Nephron (organoid): ENCODE measurements at regions not wholly inside any gene's neighbourhood (a gene's known extent, or its start where the extent isn't known, plus 50 kb on each side); places are given as distances from the start of the nearest gene placed in this dataset.

Source experiments
- H3K27ac Mint-ChIP-seq, 3 experiments: 2 replicates each; pipeline ENCODE4 v1.8.0; 2020; ENCODE audit warnings: mixed read lengths in 3 of 3, mild to moderate bottlenecking in 2 of 3, moderate library complexity in 1 of 3
- H3K27me3 Mint-ChIP-seq: 2 replicates; pipeline ENCODE4 v1.8.0; 2021; ENCODE audit warnings: low read depth, mild to moderate bottlenecking, moderate library complexity, mixed read lengths
- H3K36me3 Mint-ChIP-seq: 2 replicates; pipeline ENCODE4 v1.8.0; 2020; ENCODE audit warnings: low read depth, mixed read lengths
- H3K4me1 Mint-ChIP-seq: 2 replicates; pipeline ENCODE4 v1.8.0; 2020; ENCODE audit warnings: mixed read lengths
- H3K4me3 Mint-ChIP-seq, 3 experiments: 2 replicates each; pipeline ENCODE4 v1.8.0; 2020; ENCODE audit warnings: mild to moderate bottlenecking in 3 of 3, mixed read lengths in 3 of 3, moderate library complexity in 2 of 3
- H3K9me3 Mint-ChIP-seq: 2 replicates; pipeline ENCODE4 v1.8.0; 2020; ENCODE audit warnings: mixed read lengths
- TF ChIP-seq, protein P1 (sequence below), 3 experiments: fragments of 200-600 bp; sonication (generic); IDR thresholded peaks; one replicate each; pipeline ENCODE4 v1.5.0; 2021; ENCODE audit warnings: antibody characterized with exemption in 3 of 3; ENCODE audit not compliant: unreplicated experiment in 3 of 3

GRCh38 chr13:111968336-111969010 lies 98.5 kb upstream of the SOX1 start:
- TF ChIP-seq, protein P1, sequence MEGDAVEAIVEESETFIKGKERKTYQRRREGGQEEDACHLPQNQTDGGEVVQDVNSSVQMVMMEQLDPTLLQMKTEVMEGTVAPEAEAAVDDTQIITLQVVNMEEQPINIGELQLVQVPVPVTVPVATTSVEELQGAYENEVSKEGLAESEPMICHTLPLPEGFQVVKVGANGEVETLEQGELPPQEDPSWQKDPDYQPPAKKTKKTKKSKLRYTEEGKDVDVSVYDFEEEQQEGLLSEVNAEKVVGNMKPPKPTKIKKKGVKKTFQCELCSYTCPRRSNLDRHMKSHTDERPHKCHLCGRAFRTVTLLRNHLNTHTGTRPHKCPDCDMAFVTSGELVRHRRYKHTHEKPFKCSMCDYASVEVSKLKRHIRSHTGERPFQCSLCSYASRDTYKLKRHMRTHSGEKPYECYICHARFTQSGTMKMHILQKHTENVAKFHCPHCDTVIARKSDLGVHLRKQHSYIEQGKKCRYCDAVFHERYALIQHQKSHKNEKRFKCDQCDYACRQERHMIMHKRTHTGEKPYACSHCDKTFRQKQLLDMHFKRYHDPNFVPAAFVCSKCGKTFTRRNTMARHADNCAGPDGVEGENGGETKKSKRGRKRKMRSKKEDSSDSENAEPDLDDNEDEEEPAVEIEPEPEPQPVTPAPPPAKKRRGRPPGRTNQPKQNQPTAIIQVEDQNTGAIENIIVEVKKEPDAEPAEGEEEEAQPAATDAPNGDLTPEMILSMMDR (IDR thresholded peaks at IDR 0.05; ENCODE audit: unreplicated experiment in 3 of 3): no peak
- Mint-ChIP-seq H3K27ac (no peak overlapping the region), H3K9me3 (no peaks in the 10 kb centered on the region), H3K27me3 (peaks cover 65% of the 10 kb centered on the region), H3K4me3 (no peak overlapping the region), H3K36me3 (no peaks in the 10 kb centered on the region), H3K4me1 (peaks cover 29% of the 10 kb centered on the region)

DNA sequence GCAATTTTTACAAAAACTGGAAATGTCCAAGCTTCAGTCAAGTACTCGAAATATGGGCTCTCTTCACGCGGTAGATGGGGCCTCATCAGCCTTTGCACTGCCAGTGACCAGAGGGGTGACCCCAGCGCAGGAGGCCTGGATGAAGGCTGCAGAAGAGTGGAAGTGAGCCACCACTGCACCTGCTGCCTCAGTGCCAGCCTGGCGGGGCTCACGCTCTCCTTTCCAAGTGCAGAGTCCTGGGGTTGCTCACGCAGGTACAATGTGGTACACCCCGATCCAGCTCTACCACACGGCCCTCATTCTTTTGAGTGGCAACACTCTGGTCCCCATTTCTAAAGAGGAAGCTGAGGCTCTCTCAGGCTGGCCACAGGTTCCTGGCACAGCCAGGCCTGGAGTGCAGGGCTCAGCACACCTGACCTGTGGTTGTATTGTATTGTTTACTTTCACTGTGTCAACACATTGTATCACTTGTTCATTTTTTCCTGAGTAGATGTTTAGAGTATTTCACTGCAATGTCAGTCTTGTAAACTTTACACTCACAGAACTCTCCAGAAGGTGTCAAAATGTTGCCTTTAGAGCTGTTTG lies 97.3 kb upstream of the SOX1 start:
- Mint-ChIP-seq H3K4me1 (peaks cover 40% of the 10 kb centered on the region), H3K4me3 (no peak overlapping the region), H3K27ac (no peak overlapping the region), H3K36me3 (peaks cover 3% of the 10 kb centered on the region), H3K27me3 (peaks cover 77% of the 10 kb centered on the region), H3K9me3 (no peaks in the 10 kb centered on the region)
- TF ChIP-seq, protein P1 (IDR thresholded peaks at IDR 0.05; ENCODE audit: unreplicated experiment in 3 of 3): no peak

DNA sequence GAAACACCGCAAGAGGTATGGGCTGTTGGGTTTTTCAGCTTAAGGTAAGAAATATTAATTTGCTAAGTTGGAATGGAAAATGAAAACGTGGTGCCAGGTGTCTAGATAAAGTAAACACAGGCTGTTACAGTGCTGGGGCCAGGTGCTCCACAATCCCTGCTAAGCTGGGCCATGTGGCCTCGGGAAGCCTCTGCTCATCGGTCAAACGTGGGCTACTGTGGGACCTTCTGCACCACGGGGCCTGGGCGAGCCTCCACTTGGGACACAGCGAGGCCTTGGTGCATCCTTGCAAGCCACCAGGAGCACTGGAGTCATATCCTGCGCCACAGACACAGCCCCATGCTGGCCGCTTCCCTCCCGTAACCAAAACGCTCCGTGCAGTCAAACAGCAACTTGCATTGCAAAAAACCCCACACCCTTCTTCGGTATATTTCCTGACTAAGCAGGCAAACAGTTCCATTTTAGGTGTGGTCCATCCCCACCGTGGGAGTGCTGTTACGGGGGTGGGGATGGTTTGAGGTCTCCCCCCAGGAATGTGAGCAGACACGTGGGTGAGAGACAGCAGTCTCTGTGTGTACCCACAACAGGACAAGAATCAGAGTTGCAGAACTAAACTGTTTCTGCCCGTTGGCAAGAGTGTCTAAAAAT lies 96.3 kb upstream of the SOX1 start:
- peaks cover 40% of the 10 kb centered on the region for H3K4me1 Mint-ChIP-seq
- H3K9me3 Mint-ChIP-seq: no peaks in the 10 kb centered on the region
- TF ChIP-seq, protein P1 (IDR thresholded peaks at IDR 0.05; ENCODE audit: unreplicated experiment in 3 of 3): no peak
- peaks cover 10% of the 10 kb centered on the region for H3K36me3 Mint-ChIP-seq
- H3K4me3 Mint-ChIP-seq: peak overlapping the region in 1 of 3 experiments; percentile 12
- peaks cover 80% of the 10 kb centered on the region for H3K27me3 Mint-ChIP-seq
- no peak overlapping the region for H3K27ac Mint-ChIP-seq

- Mint-ChIP-seq H3K36me3 (peaks cover 10% of the 10 kb centered on the region), H3K27me3 (peaks cover 84% of the 10 kb centered on the region), H3K9me3 (no peaks in the 10 kb centered on the region), H3K4me1 (peaks cover 45% of the 10 kb centered on the region), H3K4me3 (peak overlapping the region in 2 of 3 experiments; percentile 30 to 43), H3K27ac (no peak overlapping the region)
- TF ChIP-seq, protein P1 (IDR thresholded peaks at IDR 0.05; ENCODE audit: unreplicated experiment in 3 of 3): no peak
Observed at GRCh38 chr13:111971891-111972780, 94.8 kb upstream of the SOX1 start.

GRCh38 chr13:111973186-111973585 lies 93.8 kb upstream of the SOX1 start:
- Mint-ChIP-seq H3K4me1 (peaks cover 40% of the 10 kb centered on the region), H3K9me3 (no peaks in the 10 kb centered on the region), H3K4me3 (peak overlapping the region in 2 of 3 experiments; percentile 46 to 70), H3K27ac (peak overlapping the region in 2 of 3 experiments; percentile 53 to 59), H3K27me3 (peaks cover 84% of the 10 kb centered on the region), H3K36me3 (peaks cover 10% of the 10 kb centered on the region)
- TF ChIP-seq, protein P1 (IDR thresholded peaks at IDR 0.05; ENCODE audit: unreplicated experiment in 3 of 3): no peak
